Bronchial epithelial cell (primary cell): ENCODE measurements at regions not wholly inside any gene's neighbourhood (a gene's known extent, or its start where the extent isn't known, plus 50 kb on each side); places are given as distances from the start of the nearest gene placed in this dataset.

Experiments
- DNase-seq: peaks from one replicate; pipeline ENCODE4 v3.0.0-alpha.2; 2010; ENCODE audit warnings: low read depth
- FAIRE-seq: peaks from 2 replicates; lab custom pipeline; 2011; peaks lifted over from hg19 to GRCh38; lab: Jason Lieb, UNC
- H3K27me3 ChIP-seq: 2 replicates; pipeline ENCODE4 v1.5.1; 2011; ENCODE audit warnings: low read length; ENCODE audit not compliant: control insufficient read depth, insufficient read depth
- H3K36me3 ChIP-seq: 2 replicates; pipeline ENCODE4 v1.5.1; 2011; ENCODE audit warnings: low read length; ENCODE audit not compliant: control insufficient read depth, insufficient read depth
- H3K4me3 ChIP-seq: 2 replicates; pipeline ENCODE4 v1.5.1; 2011; ENCODE audit warnings: mild to moderate bottlenecking, low read depth, low read length, control low read depth
- CTCF ChIP-seq: IDR thresholded peaks from 2 replicates; pipeline ENCODE4 v1.5.1; 2011; ENCODE audit warnings: mild to moderate bottlenecking, moderate library complexity, low read length, control low read depth, inconsistent platforms; ENCODE audit not compliant: insufficient read depth, severe bottlenecking

GRCh38 chr2:5824126-5824525 lies 131.9 kb downstream of the SOX11 start:
- H3K36me3 ChIP-seq, result no peaks in the 10 kb centered on the region
- no peak overlapping the region for H3K4me3 ChIP-seq
- DNase-seq, result no peak
- no peak for TF ChIP-seq CTCF
- no peaks in the 10 kb centered on the region for H3K27me3 ChIP-seq
- FAIRE-seq, result no peak

DNA sequence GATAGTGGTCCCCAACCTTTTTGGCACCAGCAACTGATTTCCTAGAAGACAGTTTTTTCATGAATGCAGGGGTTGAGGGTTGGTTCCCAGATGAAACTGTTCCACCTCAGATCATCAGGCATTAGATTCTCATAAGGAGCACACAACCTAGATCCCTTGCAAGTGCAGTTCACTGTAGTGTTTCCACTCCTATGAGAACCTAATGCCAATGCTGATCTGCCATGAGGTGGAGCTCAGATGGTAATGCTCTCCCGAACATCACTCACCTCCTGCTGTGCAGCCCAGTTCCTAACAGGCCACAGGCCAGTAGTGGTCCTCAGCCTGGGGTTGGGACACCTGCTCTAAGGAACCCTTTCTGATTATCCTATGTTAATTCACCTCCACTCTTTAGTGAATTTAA lies 133.5 kb downstream of the SOX11 start:
- DNase-seq (no peak), FAIRE-seq (no peak)
- TF ChIP-seq CTCF, result no peak

GRCh38 chr2:5826979-5827655 lies 134.9 kb downstream of the SOX11 start:
- Histone ChIP-seq H3K4me3 (no peak overlapping the region), H3K36me3 (no peaks in the 10 kb centered on the region), H3K27me3 (no peaks in the 10 kb centered on the region)
- FAIRE-seq (no peak), DNase-seq (no peak)
- TF ChIP-seq CTCF, result no peak

More for the DNA sequence above, 133.5 kb downstream of the SOX11 start:
- Histone ChIP-seq H3K4me3 (no peak overlapping the region), H3K36me3 (no peaks in the 10 kb centered on the region), H3K27me3 (no peaks in the 10 kb centered on the region)

DNA sequence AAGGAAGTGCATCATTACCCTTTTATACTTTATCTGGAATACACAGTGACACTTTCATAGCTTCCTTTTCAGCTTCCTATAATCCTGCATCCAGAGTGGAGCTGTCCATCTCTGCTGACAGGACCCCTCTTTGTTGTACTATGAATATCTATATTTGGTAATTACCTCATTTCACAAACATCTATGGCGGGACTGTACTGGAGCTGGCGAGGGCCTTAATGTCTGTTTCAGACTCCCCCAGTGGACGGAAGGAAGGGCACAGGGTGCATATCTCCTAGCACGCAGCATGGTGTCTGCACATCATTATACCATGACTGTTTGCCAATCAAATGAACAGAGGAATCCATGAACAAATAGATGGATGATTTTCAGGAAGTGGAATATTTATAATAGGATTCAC lies 142.3 kb downstream of the SOX11 start:
- H3K27me3 ChIP-seq, result no peaks in the 10 kb centered on the region
- no peaks in the 10 kb centered on the region for H3K36me3 ChIP-seq
- no peak for FAIRE-seq
- DNase-seq, result no peak
- no peak for TF ChIP-seq CTCF
- no peak overlapping the region for H3K4me3 ChIP-seq

- FAIRE-seq, result no peak
- Histone ChIP-seq H3K36me3 (no peaks in the 10 kb centered on the region), H3K4me3 (no peak overlapping the region), H3K27me3 (no peaks in the 10 kb centered on the region)
- TF ChIP-seq CTCF, result no peak
- no peak for DNase-seq
These were observed 147.4 kb downstream of the SOX11 start for GRCh38 chr2:5839550-5839949.

DNA sequence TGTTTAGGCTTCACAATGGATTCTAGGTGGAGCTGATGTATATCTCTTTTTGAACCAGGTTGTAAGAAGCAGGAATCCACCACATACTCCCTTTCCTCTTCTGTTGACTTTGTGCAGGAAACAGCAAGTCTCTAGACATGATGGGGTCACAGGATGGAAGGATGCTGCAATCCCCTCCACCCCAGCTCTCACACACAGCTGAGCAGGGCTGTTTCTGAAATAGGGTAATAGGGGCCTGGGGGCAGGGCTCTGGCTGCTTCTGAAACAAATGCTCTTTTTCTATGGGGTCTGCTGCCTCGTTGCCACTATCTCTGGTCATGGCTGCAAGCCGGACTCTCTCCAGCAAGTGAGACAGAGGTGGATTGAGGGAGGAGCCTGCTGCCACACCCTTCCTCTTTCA lies 148.9 kb downstream of the SOX11 start:
- no peak overlapping the region for H3K4me3 ChIP-seq
- FAIRE-seq (no peak), DNase-seq (no peak)
- H3K27me3 ChIP-seq, result no peaks in the 10 kb centered on the region
- no peaks in the 10 kb centered on the region for H3K36me3 ChIP-seq
- no peak for TF ChIP-seq CTCF
